ENCODE measurements at regions not wholly inside any gene's neighbourhood (a gene's known extent, or its start where the extent isn't known, plus 50 kb on each side); places are given as distances from the start of the nearest gene placed in this dataset.

- no peak for DNase-seq
- ATAC-seq, result no peak
- Mint-ChIP-seq H3K4me3 (no peak overlapping the region), H3K9me3 (no peaks in the 10 kb centered on the region), H3K36me3 (no peaks in the 10 kb centered on the region), H3K27me3 (ENCODE audit: low read depth in 2 of 2) (peaks cover 15 to 33% of the 10 kb centered on the region in 2 donors), H3K27ac (no peak overlapping the region), H3K4me1 (no peaks in the 10 kb centered on the region)
- Histone ChIP-seq H3K27ac (ENCODE audit: low read length) (no peak overlapping the region), H3K4me3 (ENCODE audit: low read length) (no peak overlapping the region), H3K9me3 (ENCODE audit: control insufficient read depth, insufficient read depth, low read length) (no peaks in the 10 kb centered on the region), H3K27me3 (ENCODE audit: control insufficient read depth, insufficient read depth, low read length) (no peaks in the 10 kb centered on the region), H3K4me1 (ENCODE audit: control insufficient read depth, insufficient read depth, low read length) (no peaks in the 10 kb centered on the region), H3K36me3 (ENCODE audit: control insufficient read depth, insufficient read depth, low read length) (no peaks in the 10 kb centered on the region)
- WGBS (ENCODE audit: insufficient coverage), result 19% methylated on average over 4 of the region's 4 CpGs
- intact Hi-C loops (cut with micrococcal nuclease), result no loop called here
- TF ChIP-seq CTCF (IDR thresholded peaks at IDR 0.05), result no peak
Observed at GRCh38 chr17:5873781-5874180, 196.4 kb upstream of the WSCD1 start.

GRCh38 chr17:5874486-5874885, 195.7 kb upstream of the WSCD1 start:
- Histone ChIP-seq H3K36me3 (ENCODE audit: control insufficient read depth, insufficient read depth, low read length) (no peaks in the 10 kb centered on the region), H3K4me1 (ENCODE audit: control insufficient read depth, insufficient read depth, low read length) (no peaks in the 10 kb centered on the region), H3K4me3 (ENCODE audit: low read length) (no peak overlapping the region), H3K27me3 (ENCODE audit: control insufficient read depth, insufficient read depth, low read length) (peaks cover 2% of the 10 kb centered on the region), H3K27ac (ENCODE audit: low read length) (no peak overlapping the region), H3K9me3 (ENCODE audit: control insufficient read depth, insufficient read depth, low read length) (no peaks in the 10 kb centered on the region)
- Mint-ChIP-seq H3K27ac (no peak overlapping the region), H3K36me3 (no peaks in the 10 kb centered on the region), H3K9me3 (no peaks in the 10 kb centered on the region), H3K4me3 (no peak overlapping the region), H3K27me3 (ENCODE audit: low read depth in 2 of 2) (peaks cover 15 to 33% of the 10 kb centered on the region in 2 donors), H3K4me1 (no peaks in the 10 kb centered on the region)
- ATAC-seq (no peak), DNase-seq (no peak)
- intact Hi-C loops (cut with micrococcal nuclease), result no loop called here
- TF ChIP-seq CTCF (IDR thresholded peaks at IDR 0.05), result no peak
- 85% methylated on average over 6 of the region's 6 CpGs for WGBS (ENCODE audit: insufficient coverage)

DNA sequence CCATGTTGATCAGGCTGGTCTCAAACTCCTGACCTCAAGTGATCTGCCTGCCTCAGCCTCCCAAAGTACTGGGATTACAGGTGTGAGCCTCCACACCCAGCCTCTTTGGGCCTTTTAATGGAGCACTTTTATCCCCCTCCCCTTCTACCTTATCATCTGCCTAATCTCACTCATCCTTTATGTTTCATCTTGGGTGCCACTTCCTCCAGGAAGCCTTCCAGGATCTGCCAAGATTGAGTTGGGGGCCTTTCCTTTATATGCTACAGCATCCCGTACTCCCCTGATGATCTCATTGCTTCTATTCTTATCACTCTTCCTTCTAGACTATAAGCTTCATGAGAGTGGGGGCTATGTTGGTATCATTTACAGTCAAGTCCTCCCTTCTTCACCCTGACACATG, 192.8 kb upstream of the WSCD1 start:
- peaks cover 17 to 29% of the 10 kb centered on the region in 2 donors for H3K27me3 Mint-ChIP-seq (ENCODE audit: low read depth in 2 of 2)

More for the DNA sequence above, 192.8 kb upstream of the WSCD1 start:
- H3K4me1 ChIP-seq (ENCODE audit: control insufficient read depth, insufficient read depth, low read length), result no peaks in the 10 kb centered on the region
- no peak for TF ChIP-seq CTCF (IDR thresholded peaks at IDR 0.05)
- Mint-ChIP-seq H3K27ac (no peak overlapping the region), H3K36me3 (no peaks in the 10 kb centered on the region), H3K4me3 (no peak overlapping the region), H3K4me1 (no peaks in the 10 kb centered on the region), H3K9me3 (no peaks in the 10 kb centered on the region)
- WGBS (ENCODE audit: insufficient coverage), result 60% methylated on average over 1 of the region's 1 CpG
- DNase-seq (no peak), ATAC-seq (no peak)
- peaks cover 2% of the 10 kb centered on the region for H3K27me3 ChIP-seq (ENCODE audit: control insufficient read depth, insufficient read depth, low read length)
- no peak overlapping the region for H3K27ac ChIP-seq (ENCODE audit: low read length)
- no peaks in the 10 kb centered on the region for H3K36me3 ChIP-seq (ENCODE audit: control insufficient read depth, insufficient read depth, low read length)
- no peaks in the 10 kb centered on the region for H3K9me3 ChIP-seq (ENCODE audit: control insufficient read depth, insufficient read depth, low read length)
- intact Hi-C loops (cut with micrococcal nuclease), result no loop called here
- no peak overlapping the region for H3K4me3 ChIP-seq (ENCODE audit: low read length)
